ENCODE measurements at regions not wholly inside any gene's neighbourhood (a gene's known extent, or its start where the extent isn't known, plus 50 kb on each side); places are given as distances from the start of the nearest gene placed in this dataset.

- no peak overlapping the region for H3K27ac ChIP-seq (ENCODE audit: low read depth in 2 of 2, low read length in 1 of 2)
- H3K9me2 ChIP-seq = no peaks in the 10 kb centered on the region
- H2AFZ ChIP-seq (ENCODE audit: low read depth) = no peak overlapping the region
- 85% methylated on average over 7 of the region's 7 CpGs for WGBS (ENCODE audit: low lambda C conversion rate)
- H3K79me2 ChIP-seq (ENCODE audit: insufficient read depth) = no peaks in the 10 kb centered on the region
- CTCF ChIA-PET = interaction anchor here (1.1 to 1.4 kb wide), 2 partner anchors 10 to 11 kb away, joined by 3 to 5 read pairs; no protein-coding TSS in a partner anchor
- no peak overlapping the region for H3K4me2 ChIP-seq
- DNase-seq = no peak
- no peak overlapping the region for H3K9ac ChIP-seq
- no peak for TF ChIP-seq REST (IDR thresholded peaks at IDR 0.05; ENCODE audit: low read depth, low read length)
- no peak for TF ChIP-seq SMC3 (IDR thresholded peaks at IDR 0.05; ENCODE audit: low read depth, low read length)
- TF ChIP-seq CHD2 (IDR thresholded peaks at IDR 0.05; ENCODE audit: low read length, partially characterized antibody) = no peak
- no peak for TF ChIP-seq RAD21 (IDR thresholded peaks at IDR 0.05; ENCODE audit: low read length)
- TF ChIP-seq GATA2 (CRISPR knock-in tag; IDR thresholded peaks at IDR 0.05) = no peak
- TF ChIP-seq FOXM1 (IDR thresholded peaks at IDR 0.05; ENCODE audit: low read depth) = no peak
- no peak for TF ChIP-seq TCF12 (IDR thresholded peaks at IDR 0.05)
- no peak for TF ChIP-seq NRF1 (IDR thresholded peaks at IDR 0.05; ENCODE audit: low read depth, low read length)
- TF ChIP-seq MAX (IDR thresholded peaks at IDR 0.05; ENCODE audit: low read depth) = no peak
- TF ChIP-seq GABPA (IDR thresholded peaks at IDR 0.05; ENCODE audit: low read depth) = no peak
- TF ChIP-seq RXRA (IDR thresholded peaks at IDR 0.05; ENCODE audit: borderline replicate concordance, low read depth) = no peak
- TF ChIP-seq NFIC (IDR thresholded peaks at IDR 0.05; ENCODE audit: borderline replicate concordance) = no peak
- no peak for TF ChIP-seq EZH2phosphoT487 (IDR thresholded peaks at IDR 0.05; ENCODE audit: borderline replicate concordance, low read depth)
- TF ChIP-seq FOSL2 (IDR thresholded peaks at IDR 0.05; ENCODE audit: borderline replicate concordance, low read depth) = no peak
- TF ChIP-seq TEAD4 (IDR thresholded peaks at IDR 0.05; ENCODE audit: borderline replicate concordance, insufficient read depth) = no peak
- TF ChIP-seq MEF2A (IDR thresholded peaks at IDR 0.05; ENCODE audit: borderline replicate concordance, low read depth) = no peak
- TF ChIP-seq USF1 (IDR thresholded peaks at IDR 0.05; ENCODE audit: borderline replicate concordance, low read depth) = no peak
- no peak for TF ChIP-seq PBX3 (IDR thresholded peaks at IDR 0.05)
- no peak for TF ChIP-seq POLR2AphosphoS5 (IDR thresholded peaks at IDR 0.05; ENCODE audit: low read depth, low read length)
- no peak for TF ChIP-seq ELF1 (IDR thresholded peaks at IDR 0.05)
- POLR2A ChIA-PET = no interaction called here
- H3F3A ChIP-seq (replicated peaks; ENCODE audit: insufficient read depth) = no peaks in the 10 kb centered on the region
- no peaks in the 10 kb centered on the region for H3K36me3 ChIP-seq (replicated peaks in 1 of 2; ENCODE audit: control insufficient read depth in 1 of 2, insufficient read depth in 2 of 2, low read length in 1 of 2)
- H3K4me1 ChIP-seq (ENCODE audit: control insufficient read depth in 1 of 2, insufficient read depth in 2 of 2, low read depth in 1 of 2, low read length in 1 of 2) = peaks cover 0 to 3% of the 10 kb centered on the region in 2 experiments; a peak in 2 of 4 replicates
- H3K4me3 ChIP-seq (ENCODE audit: low read depth in 2 of 2, low read length in 1 of 2) = no peak overlapping the region
- H3K9me3 ChIP-seq = no peaks in the 10 kb centered on the region
- no peaks in the 10 kb centered on the region for H4K20me1 ChIP-seq (ENCODE audit: insufficient read depth)
- no peaks in the 10 kb centered on the region for H3K27me3 ChIP-seq (ENCODE audit: insufficient read depth)
These were observed 106.5 kb upstream of the ATP8B1 start for GRCh38 chr18:57909620-57910019.
